H1 (cell line): ENCODE measurements at regions not wholly inside any gene's neighbourhood (a gene's known extent, or its start where the extent isn't known, plus 50 kb on each side); places are given as distances from the start of the nearest gene placed in this dataset.

ENCODE experiments used
- CTCF ChIA-PET: fragments of 300-600 bp; sonication (Branson Sonifier 250); formaldehyde crosslinking; loops from one replicate; lab custom pipeline; 2021; ENCODE audit not compliant: partially characterized antibody; lab: Charles Lee
- POLR2A ChIA-PET: fragments of 300-600 bp; sonication (Branson Sonifier 250); formaldehyde crosslinking; loops from one replicate; lab custom pipeline; 2021; ENCODE audit warnings: inconsistent platforms; ENCODE audit not compliant: partially characterized antibody; lab: Charles Lee
- DNase-seq, 2 experiments: peaks; one replicate each; pipeline versions ENCODE4 v3.0.0 to v3.0.0-alpha.2; 2010 to 2022; ENCODE audit warnings: low spot score in 2 of 2, low read depth in 1 of 2, mixed read lengths in 1 of 2
- FAIRE-seq: peaks from 2 replicates; lab custom pipeline; 2011; peaks lifted over from hg19 to GRCh38; lab: Jason Lieb, UNC
- H2AFZ ChIP-seq: 2 replicates; pipeline ENCODE4 v1.8.1; 2012; ENCODE audit warnings: low read length, inconsistent platforms
- H2AK5ac ChIP-seq: 2 replicates; pipeline ENCODE4 v1.6.1; 2013; ENCODE audit warnings: low read depth, low read length
- H2BK120ac ChIP-seq: replicated peaks from 2 replicates; pipeline ENCODE3; 2013; ENCODE audit warnings: low read depth, low read length, inconsistent platforms
- H2BK12ac ChIP-seq: 2 replicates; pipeline ENCODE4 v1.6.1; 2013; ENCODE audit warnings: low read depth, low read length
- H2BK15ac ChIP-seq: 2 replicates; pipeline ENCODE4 v1.6.1; 2013; ENCODE audit warnings: low read length
- H2BK20ac ChIP-seq: 2 replicates; pipeline ENCODE4 v1.6.1; 2013; ENCODE audit warnings: low read length
- H2BK5ac ChIP-seq: 2 replicates; pipeline ENCODE4 v1.6.1; 2013; ENCODE audit warnings: low read depth, low read length
- H3K14ac ChIP-seq: 2 replicates; pipeline ENCODE4 v1.6.1; 2013; ENCODE audit warnings: inconsistent platforms; ENCODE audit not compliant: insufficient read length
- H3K18ac ChIP-seq: 2 replicates; pipeline ENCODE4 v1.6.1; 2013; ENCODE audit warnings: low read length; ENCODE audit errors: extremely low read depth
- H3K23ac ChIP-seq: 2 replicates; pipeline ENCODE4 v1.6.1; 2013; ENCODE audit warnings: inconsistent platforms; ENCODE audit not compliant: insufficient read length
- H3K23me2 ChIP-seq: 2 replicates; pipeline ENCODE4 v1.6.1; 2013; ENCODE audit warnings: low read depth, low read length
- H3K27ac ChIP-seq: 2 replicates; pipeline ENCODE4 v1.6.1; 2011; ENCODE audit warnings: low read depth, low read length, inconsistent platforms
- H3K27me3 ChIP-seq, 4 experiments: replicated peaks in 1 of 4; 1 replicate in 1 of 4; 2 replicates in 3 of 4; pipeline versions ENCODE4 v1.6.1 to v1.8.1; 2011 to 2013; ENCODE audit warnings: low read length in 3 of 4, mild to moderate bottlenecking in 3 of 4, inconsistent platforms in 2 of 4, mixed read lengths in 2 of 4, moderate library complexity in 1 of 4; ENCODE audit not compliant: control insufficient read depth in 3 of 4, insufficient read depth in 3 of 4; ENCODE audit errors: extremely low read depth in 1 of 4
- H3K36me3 ChIP-seq, 4 experiments: 2 replicates each; pipeline versions ENCODE4 v1.6.1 to v1.8.1; 2011 to 2013; ENCODE audit warnings: mild to moderate bottlenecking in 4 of 4, low read length in 3 of 4, moderate library complexity in 2 of 4, control low read depth in 1 of 4, inconsistent platforms in 1 of 4; ENCODE audit not compliant: insufficient read depth in 4 of 4, control insufficient read depth in 2 of 4
- H3K4ac ChIP-seq: replicated peaks from 2 replicates; pipeline ENCODE3; 2013; ENCODE audit warnings: low read length, low read depth, mixed read lengths, inconsistent platforms; ENCODE audit not compliant: insufficient read length
- H3K4me1 ChIP-seq, 4 experiments: replicated peaks in 1 of 4; 1 replicate in 1 of 4; 2 replicates in 3 of 4; pipeline versions ENCODE4 v1.6.1 to v1.8.1; 2011 to 2013; ENCODE audit warnings: low read length in 3 of 4, inconsistent platforms in 2 of 4, mixed read lengths in 1 of 4; ENCODE audit not compliant: insufficient read depth in 4 of 4, control insufficient read depth in 3 of 4
- H3K4me2 ChIP-seq, 2 experiments: 2 replicates each; pipeline versions ENCODE4 v1.6.1 to v1.8.1; 2011 to 2013; ENCODE audit warnings: low read depth in 2 of 2, low read length in 2 of 2, control low read depth in 1 of 2, inconsistent platforms in 1 of 2, mild to moderate bottlenecking in 1 of 2; ENCODE audit not compliant: insufficient read depth in 1 of 2
- H3K4me3 ChIP-seq, 4 experiments: fragments of 200-600, 300-600 bp in 1 of 4; sonication (generic), shearing (Covaris generic), sonication (Bioruptor Twin) in 1 of 4; 2 replicates each; pipeline versions ENCODE4 v1.5.1 to v1.8.1; 2011 to 2016; ENCODE audit warnings: low read length in 4 of 4, low read depth in 3 of 4, control low read depth in 2 of 4, inconsistent platforms in 2 of 4, mild to moderate bottlenecking in 2 of 4, mixed read lengths in 1 of 4, moderate library complexity in 1 of 4; ENCODE audit not compliant: insufficient read depth in 2 of 4; ENCODE audit errors: extremely low read depth in 1 of 4
- H3K56ac ChIP-seq: replicated peaks from 2 replicates; pipeline ENCODE3; 2013; ENCODE audit warnings: low read depth, mild to moderate bottlenecking, mixed read lengths, low read length, inconsistent platforms; ENCODE audit not compliant: insufficient read length
- H3K79me1 ChIP-seq: 2 replicates; pipeline ENCODE4 v1.6.1; 2013; ENCODE audit warnings: low read depth, low read length, control low read depth
- H3K79me2 ChIP-seq, 2 experiments: 2 replicates each; pipeline versions ENCODE4 v1.6.1 to v1.8.1; 2012 to 2013; ENCODE audit warnings: low read length in 2 of 2, mild to moderate bottlenecking in 2 of 2, inconsistent platforms in 1 of 2; ENCODE audit not compliant: insufficient read depth in 2 of 2, control insufficient read depth in 1 of 2
- H3K9ac ChIP-seq, 4 experiments: replicated peaks in 1 of 4; 1 replicate in 1 of 4; 2 replicates in 3 of 4; pipeline versions ENCODE4 v1.6.1 to v1.8.1; 2011 to 2013; ENCODE audit warnings: low read depth in 3 of 4, low read length in 3 of 4, control low read depth in 2 of 4, mild to moderate bottlenecking in 2 of 4, moderate library complexity in 2 of 4, inconsistent platforms in 1 of 4; ENCODE audit errors: extremely low read depth in 1 of 4
- H3K9me3 ChIP-seq, 2 experiments: 2 replicates each; pipeline versions ENCODE4 v1.6.1 to v1.8.1; 2012 to 2013; ENCODE audit warnings: mild to moderate bottlenecking in 2 of 2, moderate library complexity in 2 of 2, control low read depth in 1 of 2, inconsistent platforms in 1 of 2, low read depth in 1 of 2, low read length in 1 of 2, mixed read lengths in 1 of 2; ENCODE audit not compliant: insufficient read depth in 2 of 2
- H4K20me1 ChIP-seq, 2 experiments: replicated peaks in 1 of 2; 2 replicates each; pipeline versions ENCODE3 to v1.8.1; 2011 to 2013; ENCODE audit warnings: inconsistent platforms in 2 of 2, low read length in 2 of 2, mild to moderate bottlenecking in 1 of 2; ENCODE audit not compliant: insufficient read depth in 2 of 2, control insufficient read depth in 1 of 2
- H4K5ac ChIP-seq: 2 replicates; pipeline ENCODE4 v1.6.1; 2013; ENCODE audit warnings: low read length, low read depth, mixed read lengths, inconsistent platforms; ENCODE audit not compliant: insufficient read length
- H4K8ac ChIP-seq: 2 replicates; pipeline ENCODE4 v1.8.0; 2013; ENCODE audit warnings: mild to moderate bottlenecking, moderate library complexity, low read length, inconsistent platforms; ENCODE audit not compliant: insufficient read depth; ENCODE audit errors: extremely low read depth
- H4K91ac ChIP-seq: replicated peaks from 2 replicates; pipeline ENCODE3; 2013; ENCODE audit warnings: low read length, mixed read lengths, inconsistent platforms; ENCODE audit not compliant: insufficient read length
- CEBPB ChIP-seq: IDR thresholded peaks from 2 replicates; pipeline ENCODE4 v1.6.1; 2012; ENCODE audit warnings: low read depth, low read length
- NANOG ChIP-seq: IDR thresholded peaks from 2 replicates; pipeline ENCODE4 v1.6.1; 2011; ENCODE audit warnings: low read length, low read depth, mild to moderate bottlenecking, inconsistent platforms; ENCODE audit not compliant: insufficient read depth, poor library complexity, severe bottlenecking
- WGBS, 2 experiments: shearing (Covaris generic) in 1 of 2; methylation state at CpG; one replicate each; pipeline versions ENCODE4 v1.1.6 to v1.1.7; 2013 to 2015; ENCODE audit warnings: low lambda C conversion rate in 2 of 2, mixed read lengths in 2 of 2, inconsistent platforms in 1 of 2, low coverage in 1 of 2, missing lambda C conversion rate in 1 of 2; ENCODE audit not compliant: insufficient replicate concordance in 2 of 2, insufficient coverage in 1 of 2, insufficient read length in 1 of 2; ENCODE audit errors: extremely low coverage in 1 of 2, missing lambda C conversion rate in 1 of 2; 5-methylcytosine and 5-hydroxymethylcytosine counted together

DNA sequence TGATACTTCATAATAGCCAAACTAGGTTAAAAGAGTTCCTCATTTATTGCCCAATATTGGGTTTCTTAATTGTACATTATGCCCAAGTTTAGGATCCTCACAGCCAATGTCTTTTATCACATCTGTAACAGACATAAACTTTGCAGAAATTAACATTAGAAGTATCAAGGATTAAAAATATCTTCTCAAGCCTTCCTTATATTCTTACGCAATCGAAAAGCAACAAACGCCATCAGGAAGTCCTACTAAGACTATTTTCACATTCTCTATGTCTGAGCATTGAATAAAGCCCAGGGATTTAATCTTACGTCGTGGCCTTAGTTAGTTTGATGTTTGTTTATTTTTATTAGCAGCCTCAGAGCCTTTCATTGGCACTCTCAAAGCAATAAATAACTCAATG is 1660.4 kb upstream of the MIR17HG start:
- no peak overlapping the region for H3K14ac ChIP-seq
- H3K9me3 ChIP-seq = no peaks in the 10 kb centered on the region
- DNase-seq = no peak
- no peaks in the 10 kb centered on the region for H3K79me2 ChIP-seq
- H3K4me3 ChIP-seq = no peak overlapping the region
- H4K20me1 ChIP-seq = no peaks in the 10 kb centered on the region
- H3K79me1 ChIP-seq = no peaks in the 10 kb centered on the region
- no peak overlapping the region for H2BK15ac ChIP-seq
- H2AFZ ChIP-seq = no peak overlapping the region
- ChIA-PET POLR2A (no interaction called here), CTCF (interaction anchor here (0.6 to 5.0 kb wide), 2 partner anchors 9 to 237 kb away, joined by 3 to 27 read pairs; no protein-coding TSS in a partner anchor)
- H4K5ac ChIP-seq = no peak overlapping the region
- no peaks in the 10 kb centered on the region for H3K4me1 ChIP-seq
- H3K23me2 ChIP-seq = no peaks in the 10 kb centered on the region
- no peaks in the 10 kb centered on the region for H3K36me3 ChIP-seq
- no peak overlapping the region for H3K4me2 ChIP-seq
- no peak overlapping the region for H3K27ac ChIP-seq
- 94% methylated on average over 5 of the region's 5 CpGs; no CpG with 5 or more reads in 1 of the 2 experiments for WGBS, 2 experiments
- no peak overlapping the region for H3K18ac ChIP-seq
- no peak overlapping the region for H3K9ac ChIP-seq
- H3K23ac ChIP-seq = no peak overlapping the region
- no peak overlapping the region for H2BK120ac ChIP-seq
- no peak overlapping the region for H3K56ac ChIP-seq
- no peak overlapping the region for H2BK12ac ChIP-seq
- H2AK5ac ChIP-seq = no peak overlapping the region
- H2BK5ac ChIP-seq = no peak overlapping the region
- TF ChIP-seq CEBPB = peak; percentile 75; the same call in 1 of the 2 replicates
- no peak for TF ChIP-seq NANOG
- TF ChIP-seq, all 59 proteins: peak for 1
- Histone ChIP-seq H4K8ac (no peak overlapping the region), H2BK20ac (no peak overlapping the region), H3K27me3 (no peaks in the 10 kb centered on the region), H4K91ac (no peak overlapping the region), H3K4ac (no peak overlapping the region)
- no peak for FAIRE-seq
